ENCODE measurements at regions not wholly inside any gene's neighbourhood (a gene's known extent, or its start where the extent isn't known, plus 50 kb on each side); places are given as distances from the start of the nearest gene placed in this dataset.

DNA sequence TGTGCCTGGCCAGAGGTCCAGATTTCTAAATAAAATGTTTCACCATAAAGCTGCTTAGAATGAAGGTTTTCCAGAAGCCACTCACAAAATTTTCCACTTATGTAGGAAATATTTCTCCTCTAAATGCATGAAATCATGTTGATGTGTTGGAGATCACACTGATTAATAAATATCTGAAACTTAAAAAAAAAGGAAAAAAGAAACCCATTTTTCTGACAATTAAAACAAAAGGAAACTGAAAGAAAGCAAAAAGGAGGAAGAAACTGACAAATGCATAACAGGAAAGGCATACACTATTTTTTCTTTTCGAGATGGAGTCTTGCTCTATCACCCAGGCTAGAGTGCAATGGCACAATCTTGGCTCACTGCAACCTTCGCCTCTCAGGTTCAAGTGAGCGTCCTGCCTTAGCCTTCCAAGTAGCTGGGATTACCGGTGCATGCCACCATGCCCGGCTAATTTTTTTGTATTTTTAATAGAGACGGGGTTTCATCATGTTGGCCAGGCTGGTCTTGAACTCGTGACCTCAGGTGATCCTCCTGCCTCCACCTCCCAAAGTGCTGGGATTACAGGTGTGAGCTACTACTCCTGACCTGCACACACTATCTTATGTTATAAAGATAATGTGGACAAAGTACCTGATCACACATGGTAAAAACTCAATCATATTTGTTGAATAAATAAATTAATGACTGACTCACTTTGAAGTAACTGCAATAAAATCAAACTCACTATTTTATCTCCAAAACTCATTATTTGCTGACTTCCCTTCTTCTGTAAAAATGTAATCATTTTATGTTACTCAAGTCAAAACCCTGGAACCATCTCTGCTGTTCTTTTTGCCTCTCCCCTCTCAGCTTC lies 149.8 kb upstream of the NR5A2 start:
- TF ChIP-seq POLR2A (IDR thresholded peaks at IDR 0.05): no peak
- TF ChIP-seq, protein P1, sequence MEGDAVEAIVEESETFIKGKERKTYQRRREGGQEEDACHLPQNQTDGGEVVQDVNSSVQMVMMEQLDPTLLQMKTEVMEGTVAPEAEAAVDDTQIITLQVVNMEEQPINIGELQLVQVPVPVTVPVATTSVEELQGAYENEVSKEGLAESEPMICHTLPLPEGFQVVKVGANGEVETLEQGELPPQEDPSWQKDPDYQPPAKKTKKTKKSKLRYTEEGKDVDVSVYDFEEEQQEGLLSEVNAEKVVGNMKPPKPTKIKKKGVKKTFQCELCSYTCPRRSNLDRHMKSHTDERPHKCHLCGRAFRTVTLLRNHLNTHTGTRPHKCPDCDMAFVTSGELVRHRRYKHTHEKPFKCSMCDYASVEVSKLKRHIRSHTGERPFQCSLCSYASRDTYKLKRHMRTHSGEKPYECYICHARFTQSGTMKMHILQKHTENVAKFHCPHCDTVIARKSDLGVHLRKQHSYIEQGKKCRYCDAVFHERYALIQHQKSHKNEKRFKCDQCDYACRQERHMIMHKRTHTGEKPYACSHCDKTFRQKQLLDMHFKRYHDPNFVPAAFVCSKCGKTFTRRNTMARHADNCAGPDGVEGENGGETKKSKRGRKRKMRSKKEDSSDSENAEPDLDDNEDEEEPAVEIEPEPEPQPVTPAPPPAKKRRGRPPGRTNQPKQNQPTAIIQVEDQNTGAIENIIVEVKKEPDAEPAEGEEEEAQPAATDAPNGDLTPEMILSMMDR (IDR thresholded peaks at IDR 0.05): no peak
- Histone ChIP-seq H3K9me3 (no peaks in the 10 kb centered on the region), H3K36me3 (no peaks in the 10 kb centered on the region), H3K27ac (no peak overlapping the region), H3K4me1 (no peaks in the 10 kb centered on the region), H3K4me3 (no peak overlapping the region), H3K27me3 (no peaks in the 10 kb centered on the region)
- DNase-seq: no peak
- intact Hi-C loops (cut with DNase I; ENCODE audit: low total_unique reads): no loop called here

DNA sequence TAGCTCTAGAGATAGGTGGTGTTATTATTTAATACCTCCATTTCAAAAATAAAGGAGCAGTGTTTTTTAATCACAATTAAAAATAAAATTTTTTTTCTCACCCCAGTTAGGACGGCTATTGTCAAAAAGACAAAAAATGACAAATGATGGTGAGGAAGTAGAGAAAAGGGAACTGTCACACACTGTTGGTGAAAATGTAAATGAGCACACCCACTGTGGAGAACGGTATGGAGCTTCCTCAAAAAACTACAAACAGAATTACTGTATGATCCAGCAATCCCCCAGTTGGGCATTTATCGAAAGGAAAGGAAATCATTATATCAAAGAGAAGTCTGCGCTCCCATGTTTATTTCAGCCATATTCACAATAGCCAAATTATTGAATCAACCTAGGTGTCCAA lies 148.7 kb upstream of the NR5A2 start:
- no peak overlapping the region for H3K4me3 ChIP-seq
- H3K27ac ChIP-seq: no peak overlapping the region
- DNase-seq: no peak
- no peaks in the 10 kb centered on the region for H3K9me3 ChIP-seq
- no peaks in the 10 kb centered on the region for H3K27me3 ChIP-seq
- H3K4me1 ChIP-seq: no peaks in the 10 kb centered on the region
- intact Hi-C loops (cut with DNase I; ENCODE audit: low total_unique reads): no loop called here
- H3K36me3 ChIP-seq: no peaks in the 10 kb centered on the region
- TF ChIP-seq, protein P1 (IDR thresholded peaks at IDR 0.05): no peak
- no peak for TF ChIP-seq POLR2A (IDR thresholded peaks at IDR 0.05)

DNA sequence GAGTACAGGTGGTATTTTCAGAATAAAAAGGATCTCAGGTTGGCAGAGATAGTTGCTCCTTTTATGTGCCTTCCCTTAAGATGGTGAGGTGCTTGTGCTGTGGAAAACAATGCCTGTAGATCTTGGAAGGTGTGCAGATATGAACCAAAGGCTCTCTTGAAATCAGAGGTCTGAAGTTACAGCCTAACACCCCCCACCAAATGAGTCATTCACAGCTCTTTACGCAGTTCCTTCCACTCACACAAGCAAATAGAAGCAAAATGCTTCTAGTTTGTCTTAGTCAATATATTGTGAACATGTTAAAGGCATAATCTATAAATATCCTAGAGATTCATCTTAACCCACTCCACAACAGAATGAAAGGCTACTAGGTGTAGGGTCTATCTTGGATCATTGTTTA lies 128.9 kb upstream of the NR5A2 start:
- TF ChIP-seq POLR2A (IDR thresholded peaks at IDR 0.05): no peak
- TF ChIP-seq, protein P1 (IDR thresholded peaks at IDR 0.05): no peak
- no peak overlapping the region for H3K4me3 ChIP-seq
- H3K27ac ChIP-seq: no peak overlapping the region
- H3K27me3 ChIP-seq: no peaks in the 10 kb centered on the region
- no peaks in the 10 kb centered on the region for H3K4me1 ChIP-seq
- no peaks in the 10 kb centered on the region for H3K36me3 ChIP-seq
- DNase-seq: no peak
- H3K9me3 ChIP-seq: no peaks in the 10 kb centered on the region
- intact Hi-C loops (cut with DNase I; ENCODE audit: low total_unique reads): no loop called here

DNA sequence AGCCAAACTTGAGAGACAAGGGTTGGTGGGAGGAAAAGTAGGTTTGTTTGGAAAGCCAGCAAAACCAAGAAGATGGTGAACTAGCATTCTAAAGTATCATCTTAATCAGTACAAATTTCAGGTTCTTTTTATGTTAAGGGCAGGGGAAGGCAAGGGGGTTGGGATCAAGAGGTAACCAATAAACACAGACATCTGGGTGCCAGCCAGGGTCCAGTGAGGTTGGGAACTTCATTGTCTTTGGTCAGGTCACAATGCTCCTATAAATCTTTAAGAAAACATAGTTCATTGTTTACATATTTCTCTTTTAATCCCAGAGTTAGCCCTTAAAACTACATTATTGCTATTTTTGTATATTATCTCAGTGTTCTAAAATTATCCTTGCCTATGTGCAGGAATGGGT lies 126.2 kb upstream of the NR5A2 start:
- intact Hi-C loops (cut with DNase I; ENCODE audit: low total_unique reads): no loop called here
- no peak for TF ChIP-seq POLR2A (IDR thresholded peaks at IDR 0.05)
- TF ChIP-seq, protein P1 (IDR thresholded peaks at IDR 0.05): no peak
- H3K36me3 ChIP-seq: no peaks in the 10 kb centered on the region

DNA sequence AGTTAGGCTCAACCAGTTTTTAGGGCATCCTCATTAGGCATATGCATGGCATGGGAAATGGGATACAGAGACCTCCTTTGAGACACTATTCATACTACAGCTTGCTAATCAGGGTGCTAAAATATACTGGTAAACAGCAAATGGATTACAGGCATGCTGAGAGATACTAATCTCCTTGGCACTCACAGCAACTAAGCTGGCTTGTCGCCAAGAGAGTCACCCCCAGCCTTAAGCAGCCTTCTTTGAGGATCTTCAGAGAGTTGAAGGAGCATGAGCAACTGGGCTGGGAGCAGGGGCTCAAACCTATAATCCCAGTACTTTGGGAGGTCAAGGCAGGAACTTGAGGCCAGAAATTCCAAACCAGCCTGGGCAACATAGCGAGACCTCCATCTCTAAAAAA lies 120.1 kb upstream of the NR5A2 start:
- H3K36me3 ChIP-seq: no peaks in the 10 kb centered on the region
- H3K27me3 ChIP-seq: no peaks in the 10 kb centered on the region
- H3K27ac ChIP-seq: no peak overlapping the region
- H3K4me1 ChIP-seq: no peaks in the 10 kb centered on the region
- no peak for TF ChIP-seq POLR2A (IDR thresholded peaks at IDR 0.05)
- TF ChIP-seq, protein P1 (IDR thresholded peaks at IDR 0.05): no peak
- no peak for DNase-seq
- H3K4me3 ChIP-seq: no peak overlapping the region
- H3K9me3 ChIP-seq: no peaks in the 10 kb centered on the region
- intact Hi-C loops (cut with DNase I; ENCODE audit: low total_unique reads): no loop called here

More for the DNA sequence above, 126.2 kb upstream of the NR5A2 start:
- H3K27ac ChIP-seq: no peak overlapping the region
- no peaks in the 10 kb centered on the region for H3K4me1 ChIP-seq
- no peak for DNase-seq
- no peaks in the 10 kb centered on the region for H3K27me3 ChIP-seq
- no peaks in the 10 kb centered on the region for H3K9me3 ChIP-seq
- no peak overlapping the region for H3K4me3 ChIP-seq
